ENCODE measurements at regions not wholly inside any gene's neighbourhood (a gene's known extent, or its start where the extent isn't known, plus 50 kb on each side); places are given as distances from the start of the nearest gene placed in this dataset.

DNA sequence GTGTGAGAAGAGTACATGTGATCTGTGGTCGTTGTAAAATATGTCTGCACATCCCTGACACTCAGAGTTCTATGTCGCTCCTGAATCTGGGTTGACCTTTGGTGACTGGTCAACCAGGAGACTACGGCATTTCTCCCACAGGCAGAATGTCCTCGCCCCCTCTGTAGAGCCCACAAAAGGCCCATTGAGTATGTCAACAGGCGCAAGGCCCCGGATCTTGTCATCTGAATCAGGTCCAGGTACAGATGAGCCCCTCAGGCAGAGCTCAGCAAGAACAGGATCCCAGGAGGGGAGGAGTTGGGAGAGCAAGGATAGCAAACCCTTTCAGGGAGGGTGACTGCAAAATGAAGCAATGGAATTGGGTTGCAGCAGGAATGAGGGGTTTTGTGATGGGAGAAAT lies 126.5 kb downstream of the MATN1 start:
- H3K9me2 ChIP-seq (ENCODE audit: insufficient read depth, low read length): no peaks in the 10 kb centered on the region
- H3K27me3 ChIP-seq (ENCODE audit: insufficient read depth, low read depth, low read length): no peaks in the 10 kb centered on the region
- no peaks in the 10 kb centered on the region for H3K36me3 ChIP-seq (ENCODE audit: insufficient read depth, low read length)
- no peaks in the 10 kb centered on the region for H3K9me3 ChIP-seq (ENCODE audit: low read length)
- no peak overlapping the region for H3K27ac ChIP-seq (ENCODE audit: low read length)
- no peaks in the 10 kb centered on the region for H3F3A ChIP-seq (ENCODE audit: insufficient read depth, low read length, poor library complexity, severe bottlenecking)
- no peak overlapping the region for H3K9ac ChIP-seq (ENCODE audit: low read length)
- no peak overlapping the region for H3K4me3 ChIP-seq (ENCODE audit: low read length)
- H3K79me2 ChIP-seq (replicated peaks; ENCODE audit: insufficient read depth, low read length): no peaks in the 10 kb centered on the region
- no peak overlapping the region for H3K4me2 ChIP-seq (ENCODE audit: low read length)
- TF ChIP-seq, protein P1, sequence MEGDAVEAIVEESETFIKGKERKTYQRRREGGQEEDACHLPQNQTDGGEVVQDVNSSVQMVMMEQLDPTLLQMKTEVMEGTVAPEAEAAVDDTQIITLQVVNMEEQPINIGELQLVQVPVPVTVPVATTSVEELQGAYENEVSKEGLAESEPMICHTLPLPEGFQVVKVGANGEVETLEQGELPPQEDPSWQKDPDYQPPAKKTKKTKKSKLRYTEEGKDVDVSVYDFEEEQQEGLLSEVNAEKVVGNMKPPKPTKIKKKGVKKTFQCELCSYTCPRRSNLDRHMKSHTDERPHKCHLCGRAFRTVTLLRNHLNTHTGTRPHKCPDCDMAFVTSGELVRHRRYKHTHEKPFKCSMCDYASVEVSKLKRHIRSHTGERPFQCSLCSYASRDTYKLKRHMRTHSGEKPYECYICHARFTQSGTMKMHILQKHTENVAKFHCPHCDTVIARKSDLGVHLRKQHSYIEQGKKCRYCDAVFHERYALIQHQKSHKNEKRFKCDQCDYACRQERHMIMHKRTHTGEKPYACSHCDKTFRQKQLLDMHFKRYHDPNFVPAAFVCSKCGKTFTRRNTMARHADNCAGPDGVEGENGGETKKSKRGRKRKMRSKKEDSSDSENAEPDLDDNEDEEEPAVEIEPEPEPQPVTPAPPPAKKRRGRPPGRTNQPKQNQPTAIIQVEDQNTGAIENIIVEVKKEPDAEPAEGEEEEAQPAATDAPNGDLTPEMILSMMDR (IDR thresholded peaks at IDR 0.05; ENCODE audit: poor library complexity, severe bottlenecking): no peak
- no peak for TF ChIP-seq RAD21 (conservative IDR thresholded peaks at IDR 0.05)
- no peak for TF ChIP-seq EP300 (conservative IDR thresholded peaks at IDR 0.05; ENCODE audit: poor library complexity, severe bottlenecking)
- no peak for TF ChIP-seq POLR2AphosphoS5 (IDR thresholded peaks at IDR 0.05)
- TF ChIP-seq, protein P2, sequence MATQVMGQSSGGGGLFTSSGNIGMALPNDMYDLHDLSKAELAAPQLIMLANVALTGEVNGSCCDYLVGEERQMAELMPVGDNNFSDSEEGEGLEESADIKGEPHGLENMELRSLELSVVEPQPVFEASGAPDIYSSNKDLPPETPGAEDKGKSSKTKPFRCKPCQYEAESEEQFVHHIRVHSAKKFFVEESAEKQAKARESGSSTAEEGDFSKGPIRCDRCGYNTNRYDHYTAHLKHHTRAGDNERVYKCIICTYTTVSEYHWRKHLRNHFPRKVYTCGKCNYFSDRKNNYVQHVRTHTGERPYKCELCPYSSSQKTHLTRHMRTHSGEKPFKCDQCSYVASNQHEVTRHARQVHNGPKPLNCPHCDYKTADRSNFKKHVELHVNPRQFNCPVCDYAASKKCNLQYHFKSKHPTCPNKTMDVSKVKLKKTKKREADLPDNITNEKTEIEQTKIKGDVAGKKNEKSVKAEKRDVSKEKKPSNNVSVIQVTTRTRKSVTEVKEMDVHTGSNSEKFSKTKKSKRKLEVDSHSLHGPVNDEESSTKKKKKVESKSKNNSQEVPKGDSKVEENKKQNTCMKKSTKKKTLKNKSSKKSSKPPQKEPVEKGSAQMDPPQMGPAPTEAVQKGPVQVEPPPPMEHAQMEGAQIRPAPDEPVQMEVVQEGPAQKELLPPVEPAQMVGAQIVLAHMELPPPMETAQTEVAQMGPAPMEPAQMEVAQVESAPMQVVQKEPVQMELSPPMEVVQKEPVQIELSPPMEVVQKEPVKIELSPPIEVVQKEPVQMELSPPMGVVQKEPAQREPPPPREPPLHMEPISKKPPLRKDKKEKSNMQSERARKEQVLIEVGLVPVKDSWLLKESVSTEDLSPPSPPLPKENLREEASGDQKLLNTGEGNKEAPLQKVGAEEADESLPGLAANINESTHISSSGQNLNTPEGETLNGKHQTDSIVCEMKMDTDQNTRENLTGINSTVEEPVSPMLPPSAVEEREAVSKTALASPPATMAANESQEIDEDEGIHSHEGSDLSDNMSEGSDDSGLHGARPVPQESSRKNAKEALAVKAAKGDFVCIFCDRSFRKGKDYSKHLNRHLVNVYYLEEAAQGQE (IDR thresholded peaks at IDR 0.05; ENCODE audit: borderline replicate concordance): no peak
- TF ChIP-seq SMC3 (conservative IDR thresholded peaks at IDR 0.05; ENCODE audit: poor library complexity): no peak
- TF ChIP-seq MXI1 (conservative IDR thresholded peaks at IDR 0.05; ENCODE audit: poor library complexity, severe bottlenecking): no peak
- TF ChIP-seq EZH2 (IDR thresholded peaks at IDR 0.05; ENCODE audit: borderline replicate concordance, insufficient read depth, low read length, poor library complexity, severe bottlenecking): no peak
- no peak for TF ChIP-seq TAF1 (IDR thresholded peaks at IDR 0.05; ENCODE audit: low read depth)
- H4K20me1 ChIP-seq (ENCODE audit: insufficient read depth): no peaks in the 10 kb centered on the region
- no peak overlapping the region for H2AFZ ChIP-seq (ENCODE audit: low read depth, low read length)

DNA sequence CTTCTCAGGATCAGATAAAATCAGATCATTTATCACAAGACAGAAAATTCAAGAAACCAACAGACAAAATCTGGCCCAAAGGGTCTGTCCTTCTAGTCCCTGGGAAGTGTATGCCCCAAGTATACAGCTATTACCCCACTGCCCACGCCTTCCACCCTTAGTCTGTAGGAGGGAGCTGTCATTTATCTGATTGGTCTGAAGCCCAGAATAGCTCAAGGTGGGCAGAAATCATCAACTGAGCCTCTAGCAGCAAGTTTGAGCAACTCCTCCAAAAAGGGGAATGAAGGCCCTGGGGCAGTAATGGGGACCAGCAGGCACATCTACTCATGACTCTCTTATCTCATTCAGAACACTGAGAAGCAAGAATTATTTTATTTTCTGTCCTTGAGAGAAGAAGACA lies 126.9 kb downstream of the MATN1 start:
- Histone ChIP-seq H3K4me3 (ENCODE audit: low read length) (no peak overlapping the region), H3K9me3 (ENCODE audit: low read length) (no peaks in the 10 kb centered on the region), H3K79me2 (replicated peaks; ENCODE audit: insufficient read depth, low read length) (no peaks in the 10 kb centered on the region), H3K4me2 (ENCODE audit: low read length) (no peak overlapping the region), H3K36me3 (ENCODE audit: insufficient read depth, low read length) (no peaks in the 10 kb centered on the region), H3K9me2 (ENCODE audit: insufficient read depth, low read length) (no peaks in the 10 kb centered on the region), H3K9ac (ENCODE audit: low read length) (no peak overlapping the region), H3K27me3 (ENCODE audit: insufficient read depth, low read depth, low read length) (no peaks in the 10 kb centered on the region), H3F3A (ENCODE audit: insufficient read depth, low read length, poor library complexity, severe bottlenecking) (no peaks in the 10 kb centered on the region), H4K20me1 (ENCODE audit: insufficient read depth) (no peaks in the 10 kb centered on the region), H2AFZ (ENCODE audit: low read depth, low read length) (no peak overlapping the region), H3K27ac (ENCODE audit: low read length) (no peak overlapping the region)
- no peak for TF ChIP-seq TAF1 (IDR thresholded peaks at IDR 0.05; ENCODE audit: low read depth)
- no peak for TF ChIP-seq EP300 (conservative IDR thresholded peaks at IDR 0.05; ENCODE audit: poor library complexity, severe bottlenecking)
- no peak for TF ChIP-seq EZH2 (IDR thresholded peaks at IDR 0.05; ENCODE audit: borderline replicate concordance, insufficient read depth, low read length, poor library complexity, severe bottlenecking)
- TF ChIP-seq SMC3 (conservative IDR thresholded peaks at IDR 0.05; ENCODE audit: poor library complexity): no peak
- no peak for TF ChIP-seq POLR2AphosphoS5 (IDR thresholded peaks at IDR 0.05)
- no peak for TF ChIP-seq RAD21 (conservative IDR thresholded peaks at IDR 0.05)
- TF ChIP-seq, protein P1 (IDR thresholded peaks at IDR 0.05; ENCODE audit: poor library complexity, severe bottlenecking): no peak
- TF ChIP-seq MXI1 (conservative IDR thresholded peaks at IDR 0.05; ENCODE audit: poor library complexity, severe bottlenecking): no peak
- TF ChIP-seq, protein P2 (IDR thresholded peaks at IDR 0.05; ENCODE audit: borderline replicate concordance): no peak

All from neural cell (in vitro differentiated cells).